Activated T-helper 9 cell treated with anti-CD3 and anti-CD28 coated beads, Interleukin-2, amount 50 U/mL, for 16 hours (primary cell): ENCODE measurements at regions not wholly inside any gene's neighbourhood (a gene's known extent, or its start where the extent isn't known, plus 50 kb on each side); places are given as distances from the start of the nearest gene placed in this dataset.
"Not testable (repeated sequence)": the region's sequence is repeated elsewhere in the genome, so short reads cannot be mapped to it uniquely, and the experiment has no call there.

Experiments
- DNase-seq: peaks from one replicate; pipeline ENCODE4 v3.0.0-alpha.2; 2020; ENCODE audit warnings: low read depth

DNA sequence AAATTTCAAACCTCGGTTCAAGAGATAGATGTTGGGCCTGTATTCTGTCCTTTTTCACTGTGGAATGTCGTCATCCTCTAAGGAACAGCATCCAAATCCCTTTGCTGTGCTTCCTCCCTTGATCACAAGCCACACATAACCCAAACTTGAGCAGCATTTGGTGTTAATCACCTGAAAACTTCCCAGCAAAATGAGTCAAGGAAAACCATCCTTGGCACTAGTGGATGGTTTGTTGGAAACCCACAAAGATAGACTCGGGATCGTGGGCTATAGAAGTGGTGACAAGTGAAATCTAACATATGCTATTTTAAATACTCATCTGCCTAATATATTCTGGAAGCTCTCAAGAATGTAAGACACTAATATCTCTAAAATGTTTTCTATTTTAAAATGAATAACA is 459.1 kb downstream of the SETD4 start:
- no peak for DNase-seq

DNA sequence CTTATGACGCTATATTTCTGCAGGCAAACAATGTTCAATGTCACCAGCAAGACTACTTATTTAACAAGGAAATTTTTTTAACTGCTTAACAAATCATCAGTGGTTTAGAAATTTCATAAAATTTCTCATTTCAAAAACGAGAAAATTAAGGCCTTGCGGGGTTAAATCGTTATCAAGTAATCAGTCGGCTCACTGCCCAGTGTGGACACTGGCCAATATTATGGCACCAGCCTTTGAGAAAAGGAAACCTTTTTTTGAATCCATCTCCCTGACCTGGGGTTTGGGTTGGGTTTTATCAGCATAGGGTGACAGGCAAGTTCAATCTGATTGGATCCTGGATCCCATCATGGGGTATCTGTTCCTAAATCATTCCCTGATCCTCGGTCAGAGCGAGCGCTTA is 461.2 kb downstream of the SETD4 start:
- DNase-seq, result no peak

DNA sequence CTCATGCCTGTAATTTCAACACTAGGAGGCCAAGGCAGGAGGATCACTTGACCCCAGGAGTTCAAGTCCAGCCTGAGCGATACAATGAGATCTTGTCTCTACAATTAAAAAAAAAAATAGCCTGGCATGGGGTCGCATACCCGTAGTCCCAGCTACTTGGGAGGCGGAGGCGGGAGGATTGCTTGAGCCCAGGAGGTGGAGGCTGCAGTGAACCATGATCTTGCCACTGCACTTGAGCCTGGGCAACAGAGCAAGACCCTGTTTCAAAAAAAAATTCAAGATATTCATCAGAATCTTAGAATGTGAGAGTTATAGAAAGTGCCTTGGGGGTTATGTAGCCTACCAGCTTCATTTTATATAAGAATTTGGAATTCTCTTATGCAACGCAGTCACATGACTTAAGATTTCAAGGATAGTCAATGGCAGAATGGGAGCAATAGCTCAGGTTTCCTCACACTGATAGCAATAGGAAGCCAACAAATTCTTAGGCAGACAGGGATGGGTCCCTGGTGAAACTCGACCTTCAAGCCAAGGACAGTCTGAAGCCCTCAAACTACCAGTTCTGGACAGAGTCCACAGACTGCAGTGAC is 462.5 kb downstream of the SETD4 start:
- DNase-seq, result no peak

DNA sequence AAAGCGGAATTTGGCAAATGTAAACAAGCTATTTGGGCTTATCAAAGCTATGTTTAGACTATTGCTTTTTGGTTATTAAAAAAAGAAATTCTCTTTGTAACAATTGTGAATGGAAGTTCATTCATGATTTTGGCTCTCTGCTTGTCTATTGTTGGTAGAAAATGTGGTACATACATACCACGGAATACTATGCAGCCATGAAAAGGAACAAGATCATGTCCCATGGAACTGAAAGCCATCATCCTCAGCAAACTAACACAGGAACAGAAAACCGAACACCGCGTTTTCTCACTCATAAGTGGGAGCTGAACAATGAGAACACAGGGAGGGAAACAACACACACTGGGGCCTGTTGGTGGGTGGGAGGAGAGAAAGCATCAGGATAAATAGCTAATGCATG is 465.4 kb downstream of the SETD4 start:
- DNase-seq, result no peak

DNA sequence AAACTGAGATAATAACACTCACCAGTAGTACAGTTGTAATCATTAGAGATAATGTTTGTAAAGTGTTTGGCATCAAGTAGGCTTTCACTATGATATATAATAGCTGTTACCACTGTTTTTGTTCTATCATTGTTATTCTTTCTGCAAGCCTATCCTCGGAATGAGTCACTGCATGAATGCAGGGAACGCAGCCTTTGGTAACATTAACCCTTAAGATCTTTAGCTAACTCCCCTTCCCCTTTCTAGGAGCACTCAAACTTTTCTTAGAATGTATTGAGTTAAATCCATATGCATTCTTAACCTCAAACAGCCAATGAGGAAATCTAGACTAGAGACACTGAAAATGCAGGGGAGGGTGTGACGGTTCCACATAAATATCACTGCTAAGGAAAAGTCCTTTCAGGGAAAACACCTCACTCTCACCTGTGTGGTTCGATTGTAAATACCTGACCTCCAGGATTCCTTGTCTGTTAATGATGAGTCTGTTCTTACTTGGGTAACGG is 467.3 kb downstream of the SETD4 start:
- DNase-seq, result no peak

DNA sequence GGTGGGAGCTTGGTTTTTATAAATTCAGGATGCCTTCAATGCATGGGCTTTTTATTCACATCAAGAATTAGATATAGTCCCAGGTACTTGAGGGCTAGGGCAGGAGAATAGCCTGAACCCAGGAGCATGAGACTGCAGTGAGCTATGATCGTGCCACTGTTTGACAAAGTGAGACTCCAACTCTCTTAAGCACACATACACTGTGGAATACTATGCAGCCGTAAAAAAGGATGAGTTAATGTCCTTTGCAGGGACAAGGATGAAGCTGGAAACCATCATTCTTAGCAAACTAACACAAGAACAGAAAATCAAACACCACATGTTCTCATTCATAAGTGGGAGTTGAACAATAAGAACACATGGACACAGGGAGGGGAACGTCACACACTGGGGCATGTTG is 470.0 kb downstream of the SETD4 start:
- DNase-seq, result not testable (repeated sequence)

DNA sequence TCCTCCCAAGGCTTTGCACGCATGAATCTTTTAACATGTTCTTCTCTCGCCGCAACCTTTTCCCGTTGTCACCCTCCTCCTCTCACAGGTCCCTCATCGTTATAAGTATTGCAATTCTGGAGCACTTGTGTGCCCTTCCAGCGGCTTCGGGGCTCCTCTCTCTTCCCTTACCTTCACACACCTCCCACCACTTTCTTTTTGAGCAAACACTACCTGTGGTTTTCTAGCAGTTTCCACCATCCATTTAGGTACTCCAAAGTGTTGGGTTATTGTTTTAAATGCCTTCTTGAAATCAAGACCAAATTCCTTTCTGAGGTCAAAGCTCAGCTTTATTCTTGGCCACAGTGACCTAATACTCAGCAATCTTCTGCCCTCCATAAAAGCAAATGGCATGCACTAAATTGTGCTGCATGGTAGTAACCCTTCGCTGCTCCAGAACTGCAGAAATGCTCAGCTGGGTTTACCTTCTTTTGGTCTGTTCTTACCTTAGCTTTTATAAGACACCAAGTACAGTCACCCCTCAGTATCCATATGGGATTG is 472.4 kb downstream of the SETD4 start:
- no peak for DNase-seq

DNA sequence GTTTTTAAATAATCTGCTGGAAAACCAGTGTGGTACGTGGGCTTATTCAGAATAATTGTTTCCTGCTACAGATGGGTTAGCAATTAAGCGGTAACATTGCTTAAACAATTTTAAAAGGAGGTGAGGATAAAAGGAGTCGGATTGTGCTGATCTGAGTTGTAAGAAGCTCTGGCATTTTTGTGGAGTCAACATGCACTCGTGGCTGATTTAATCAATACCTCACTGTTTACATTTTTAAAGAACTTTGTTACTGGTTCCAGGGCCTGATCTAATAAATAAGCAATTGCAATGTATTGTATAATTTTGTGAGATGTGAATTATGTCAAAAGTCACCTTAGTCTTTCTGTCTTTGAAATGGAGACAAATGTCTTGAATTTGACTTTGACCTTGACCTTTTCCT is 474.0 kb downstream of the SETD4 start:
- no peak for DNase-seq

DNA sequence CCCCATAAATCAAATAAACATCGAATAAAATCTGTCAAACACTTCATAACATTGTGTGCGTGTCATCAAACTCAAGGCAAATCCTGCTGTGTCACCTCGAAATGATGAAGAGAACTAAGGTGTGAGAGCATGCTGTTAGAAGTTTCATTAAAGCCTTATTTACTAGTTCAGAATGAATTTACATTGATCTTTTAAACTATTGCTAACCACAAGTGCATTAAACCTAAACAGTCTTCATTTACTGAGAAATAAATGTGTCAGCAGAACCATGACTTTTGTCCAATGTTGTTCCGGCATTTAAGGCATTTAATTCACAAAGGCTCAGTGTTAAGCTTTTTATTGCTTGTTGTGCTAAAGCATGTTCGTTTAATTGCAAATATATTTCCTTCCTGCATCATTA is 474.4 kb downstream of the SETD4 start:
- no peak for DNase-seq

DNA sequence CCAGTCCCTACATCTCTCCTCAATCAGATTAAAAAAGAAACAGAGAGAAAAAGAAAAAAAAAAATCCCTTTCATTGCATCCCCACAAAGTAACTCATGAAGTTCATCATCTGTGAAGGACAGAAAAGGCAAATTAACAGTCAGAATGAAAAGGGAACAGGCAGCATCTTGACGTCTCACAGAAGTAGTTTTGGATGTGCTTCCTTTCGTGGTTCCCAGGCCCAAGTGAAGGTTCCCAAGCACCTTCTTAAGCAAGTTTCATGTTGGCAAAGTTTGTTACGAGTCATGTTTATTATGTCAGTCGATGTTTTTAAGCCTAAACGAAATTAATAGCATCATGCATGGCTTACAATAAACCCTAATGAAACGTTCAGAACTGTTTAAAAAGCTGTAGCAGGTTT is 475.2 kb downstream of the SETD4 start:
- DNase-seq, result no peak

DNA sequence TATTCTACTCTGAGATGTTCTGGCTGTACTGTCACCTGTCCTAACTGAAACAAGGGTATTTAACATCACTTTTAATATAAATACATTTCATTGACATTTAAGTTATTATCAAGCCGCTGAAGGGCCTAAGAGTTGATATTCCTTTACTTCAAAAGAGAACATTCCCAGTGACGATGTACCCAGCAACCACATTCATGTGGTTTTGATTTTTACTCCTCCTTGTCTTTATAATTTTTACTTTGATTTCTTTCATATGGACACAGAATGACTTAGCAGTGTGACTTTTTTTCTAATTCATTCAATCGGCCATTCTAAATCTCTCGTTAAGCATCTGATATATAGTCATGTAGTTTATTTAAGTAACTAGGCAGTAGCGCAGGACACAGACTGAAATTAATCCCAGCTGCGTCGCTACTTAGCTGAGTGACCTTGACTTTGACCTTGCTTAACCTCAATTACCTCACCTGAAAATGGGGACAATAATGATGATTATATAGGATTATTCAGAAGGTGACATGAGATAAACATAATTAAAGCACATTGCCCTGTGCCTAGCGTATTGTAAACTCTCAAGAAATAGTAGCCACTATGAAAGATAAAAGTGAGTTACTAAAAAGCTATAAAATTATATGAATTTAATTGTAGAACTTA is 476.6 kb downstream of the SETD4 start:
- DNase-seq, result no peak

DNA sequence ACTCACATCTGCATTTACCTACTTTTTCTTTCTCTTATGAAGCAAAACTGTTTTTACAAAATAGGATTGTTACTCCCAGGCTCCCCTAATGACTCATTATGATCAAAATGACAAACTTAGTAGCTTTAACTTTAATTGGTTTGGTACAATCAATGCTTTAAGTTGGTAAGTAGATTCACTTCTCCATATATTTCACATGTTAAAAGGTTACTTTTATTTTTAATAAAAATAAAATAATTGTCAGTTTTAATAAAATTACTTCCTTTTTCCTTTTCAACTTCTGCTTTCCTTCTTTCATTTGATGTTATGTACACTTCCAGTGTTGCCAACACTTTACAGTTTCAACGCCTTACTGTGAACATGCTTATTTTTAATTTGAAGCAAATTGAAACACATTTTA is 477.6 kb downstream of the SETD4 start:
- no peak for DNase-seq

DNA sequence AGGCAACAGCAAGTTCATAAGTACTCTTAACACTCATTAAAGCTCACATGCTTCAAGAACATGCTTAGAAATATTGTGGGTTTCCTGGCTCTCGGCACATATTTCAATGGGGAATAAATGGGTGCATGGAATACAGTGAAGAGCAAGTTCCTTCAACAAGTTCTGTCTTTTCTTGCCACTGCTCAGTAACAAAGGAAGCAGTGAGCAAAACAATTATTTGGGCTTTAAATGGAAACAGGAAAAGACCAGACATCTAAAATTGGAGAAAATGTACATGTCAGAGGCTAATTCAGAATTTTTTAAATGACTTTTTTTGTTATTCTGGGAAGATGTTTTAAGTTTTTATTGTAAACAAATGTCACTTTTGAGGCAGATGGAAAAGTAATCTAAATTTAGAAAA is 478.7 kb downstream of the SETD4 start:
- no peak for DNase-seq

DNA sequence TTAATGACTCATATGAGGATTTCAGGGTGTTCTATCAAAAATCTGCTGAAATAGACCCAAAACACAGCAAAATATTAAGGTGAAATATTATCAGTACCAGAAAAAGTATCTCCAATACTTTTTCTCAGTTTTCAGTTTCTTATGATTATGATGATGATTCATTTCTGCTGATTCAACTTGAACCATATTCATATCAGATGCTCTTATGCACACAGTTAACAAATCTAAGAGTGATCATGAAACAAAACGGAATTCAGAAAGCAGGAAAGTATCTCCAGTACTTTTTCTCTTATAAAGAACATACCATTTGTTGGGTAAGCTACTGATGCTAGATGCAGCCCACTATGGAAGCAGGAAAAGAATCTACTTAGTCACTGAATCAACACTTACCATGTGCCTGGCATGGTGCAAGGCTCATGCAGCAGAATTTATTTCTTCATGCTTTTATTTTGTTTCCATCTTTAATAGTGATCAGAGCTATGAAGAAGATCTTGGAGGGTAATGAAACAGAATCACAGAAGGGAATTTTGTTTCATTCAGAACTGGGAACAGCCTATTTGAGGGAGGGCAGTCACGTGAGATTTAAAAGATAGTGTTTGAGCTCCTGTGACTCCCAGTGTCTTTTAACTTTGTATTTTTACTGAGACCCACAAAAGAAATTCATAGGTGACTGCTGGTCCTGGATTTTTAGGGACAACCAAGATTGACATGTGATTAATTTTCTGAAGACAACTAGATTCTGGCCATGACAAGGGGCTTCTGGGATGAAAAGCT is 480.6 kb downstream of the SETD4 start:
- no peak for DNase-seq

DNA sequence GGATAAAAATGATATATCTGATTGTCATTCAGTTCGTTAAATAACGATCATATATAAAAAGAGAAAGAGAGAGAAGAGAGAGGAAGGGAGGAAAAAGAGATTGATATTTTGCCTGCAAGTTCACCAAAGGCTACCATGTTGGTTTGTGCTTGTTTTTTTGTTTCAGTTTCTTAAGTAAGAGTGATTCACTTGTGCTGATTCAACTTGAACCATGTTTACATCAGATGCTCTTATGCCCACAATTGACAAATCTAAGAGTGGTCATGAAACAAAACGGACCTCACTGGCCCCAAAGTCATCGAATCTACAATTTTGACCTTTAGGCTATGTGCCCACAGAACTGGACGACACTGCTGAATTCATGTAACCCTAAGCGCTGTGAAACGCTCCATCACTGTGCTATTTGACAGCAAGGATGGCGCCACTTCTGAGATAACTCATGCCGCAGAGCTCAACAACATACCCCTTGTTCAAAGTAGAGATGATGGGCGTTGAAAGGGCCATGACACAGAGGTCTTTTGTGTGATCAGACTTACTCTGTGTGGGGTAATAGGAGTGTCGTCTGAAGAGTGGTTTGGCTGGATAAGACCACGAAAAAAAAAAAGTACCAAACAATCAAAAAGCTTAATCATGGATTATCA is 481.4 kb downstream of the SETD4 start:
- no peak for DNase-seq

DNA sequence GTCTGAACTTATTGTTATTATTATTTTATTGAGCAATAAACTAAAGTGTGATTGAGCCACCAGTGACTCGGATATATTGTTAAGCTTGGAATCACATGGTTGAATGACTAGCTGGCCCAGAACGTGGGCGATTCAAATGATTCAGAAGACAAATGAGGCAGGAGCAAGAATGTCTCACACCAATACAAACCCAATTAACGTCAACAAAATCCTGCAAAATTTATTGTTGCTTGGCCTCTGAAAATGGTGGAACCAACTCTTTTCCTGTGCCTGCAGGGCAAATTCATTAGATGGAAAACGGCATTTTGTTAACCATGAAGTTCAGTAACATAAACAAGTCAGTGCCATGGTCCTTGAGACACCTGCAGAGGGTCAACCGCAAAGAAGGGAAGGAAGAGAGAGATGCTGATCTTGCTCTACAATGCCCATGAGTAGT is 482.0 kb downstream of the SETD4 start:
- no peak for DNase-seq

DNA sequence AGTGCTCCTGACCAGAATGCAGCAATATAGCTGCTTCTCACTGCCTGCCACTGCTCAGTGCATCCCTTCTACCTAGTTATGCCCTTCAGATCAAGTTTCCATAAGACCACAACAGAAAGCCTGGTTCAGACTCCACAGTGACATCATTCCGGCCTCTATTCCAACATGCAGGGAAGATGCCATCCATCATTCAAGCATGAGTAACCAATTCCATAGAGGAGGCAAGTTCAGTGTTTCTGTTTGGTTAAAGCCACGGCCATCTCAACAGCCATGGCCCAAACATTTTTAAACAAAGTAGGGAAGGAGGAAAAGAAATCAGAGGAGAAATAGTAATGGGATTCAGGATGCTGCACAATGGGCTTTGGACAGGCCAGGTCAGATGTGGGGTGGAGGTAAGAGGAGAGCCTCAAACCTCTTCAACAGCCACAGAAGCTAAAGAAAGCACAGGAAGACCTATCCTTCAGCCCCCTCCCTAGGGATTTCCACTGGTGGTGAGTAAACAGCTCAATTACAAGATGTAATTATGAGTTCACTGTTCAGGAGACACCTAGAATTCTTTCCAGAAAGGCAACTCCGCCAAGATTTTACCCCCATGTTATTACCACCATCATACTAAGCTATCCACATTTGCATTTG is 484.9 kb downstream of the SETD4 start:
- DNase-seq, result no peak

DNA sequence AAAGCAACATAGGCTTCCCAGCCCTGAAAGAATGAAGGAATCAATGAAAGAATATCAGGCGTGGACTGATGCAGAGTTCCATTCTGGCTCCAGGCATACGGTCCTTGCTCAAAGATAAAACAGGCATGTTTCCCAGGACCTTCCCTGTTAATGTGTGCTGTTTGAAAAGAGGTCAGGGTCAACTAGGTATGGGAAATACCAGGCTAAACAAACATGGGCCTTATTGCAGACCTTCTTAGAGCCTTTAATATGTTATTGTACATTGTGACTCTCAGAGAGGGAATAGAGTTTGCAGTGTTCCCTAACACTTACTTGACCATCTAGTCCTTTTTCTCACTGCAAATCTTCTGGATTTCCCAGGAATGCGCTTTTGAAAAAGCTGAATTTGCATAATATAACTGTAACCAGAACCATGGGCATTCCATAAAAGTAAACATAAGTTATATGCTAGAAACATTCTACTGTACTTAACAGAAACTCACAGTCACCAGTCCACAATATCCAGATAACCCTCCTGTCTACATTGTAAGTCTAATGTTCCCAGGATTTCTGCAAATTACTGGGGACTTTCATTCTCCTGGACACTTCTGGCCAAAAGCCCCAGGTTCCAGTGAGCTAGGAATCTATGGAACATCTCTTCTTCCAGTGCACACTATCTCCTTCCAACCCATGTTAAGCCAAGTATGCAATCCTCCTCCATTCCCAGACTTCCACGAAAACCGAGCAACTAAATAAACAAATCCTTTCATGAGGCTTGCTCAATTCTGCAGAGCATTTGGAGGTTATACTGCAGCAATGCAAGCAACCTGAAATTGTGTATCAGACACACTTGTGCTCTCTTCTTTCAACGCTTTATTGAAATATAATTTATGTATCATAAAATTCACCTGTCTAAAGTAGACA is 486.6 kb downstream of the SETD4 start:
- no peak for DNase-seq

DNA sequence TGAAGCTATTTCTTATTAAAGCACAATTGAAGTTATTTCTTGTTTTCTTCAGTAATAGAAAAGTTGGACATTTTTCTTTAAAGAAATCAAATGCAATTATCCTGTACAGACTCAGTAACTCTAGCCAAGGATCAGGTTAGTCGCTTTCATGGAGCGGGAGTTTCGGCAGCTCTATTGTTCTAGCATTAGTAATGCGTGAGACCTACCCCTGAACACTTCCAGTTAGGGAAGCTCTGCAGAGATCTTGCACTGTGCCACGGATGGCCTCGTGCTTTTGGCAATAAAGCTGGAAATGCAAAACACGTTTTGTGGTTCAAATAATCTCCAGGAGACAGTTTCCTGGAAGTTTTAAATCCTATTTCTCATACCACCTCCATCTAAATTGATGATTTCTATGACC is 488.4 kb downstream of the SETD4 start:
- no peak for DNase-seq

DNA sequence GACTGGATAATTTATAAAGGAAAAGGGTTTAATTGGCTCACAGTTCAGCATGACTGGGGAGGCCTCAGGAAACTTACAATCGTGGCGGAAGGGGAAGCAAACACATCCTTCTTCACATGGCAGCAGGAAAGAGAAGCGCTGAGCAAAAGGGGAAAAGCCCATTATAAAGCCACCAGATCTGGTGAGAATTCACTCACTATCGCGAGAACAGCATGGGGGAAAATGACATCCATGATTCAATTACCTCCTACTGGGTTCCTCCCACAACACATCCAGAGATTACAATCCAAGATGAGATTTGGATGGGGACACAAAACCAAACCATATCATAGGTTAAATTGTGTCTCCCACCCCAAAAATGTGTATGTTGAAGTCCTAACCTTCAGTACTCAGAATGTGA is 491.7 kb downstream of the SETD4 start:
- no peak for DNase-seq

DNA sequence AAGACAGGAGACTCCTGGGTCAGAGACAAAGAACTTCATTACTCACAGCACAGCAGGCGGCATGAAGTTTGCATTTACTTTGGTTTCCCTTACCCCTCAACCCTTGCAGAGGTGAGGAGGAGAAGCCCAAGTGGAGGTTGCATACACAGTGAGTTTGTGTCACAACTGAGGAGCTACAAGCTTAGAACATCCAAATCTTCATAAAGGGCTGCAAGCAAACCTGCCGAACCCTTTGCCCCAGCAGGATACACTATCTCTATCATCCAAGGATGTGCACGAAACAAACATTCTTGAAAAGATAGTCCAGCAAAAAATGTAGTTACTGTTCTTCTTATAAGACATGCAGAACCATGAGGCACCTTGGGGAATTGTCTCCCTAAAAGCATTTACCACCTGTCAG is 493.5 kb downstream of the SETD4 start:
- DNase-seq, result no peak
